ENCODE measurements at regions not wholly inside any gene's neighbourhood (a gene's known extent, or its start where the extent isn't known, plus 50 kb on each side); places are given as distances from the start of the nearest gene placed in this dataset.
"Not testable (repeated sequence)": the region's sequence is repeated elsewhere in the genome, so short reads cannot be mapped to it uniquely, and the experiment has no call there.

DNA sequence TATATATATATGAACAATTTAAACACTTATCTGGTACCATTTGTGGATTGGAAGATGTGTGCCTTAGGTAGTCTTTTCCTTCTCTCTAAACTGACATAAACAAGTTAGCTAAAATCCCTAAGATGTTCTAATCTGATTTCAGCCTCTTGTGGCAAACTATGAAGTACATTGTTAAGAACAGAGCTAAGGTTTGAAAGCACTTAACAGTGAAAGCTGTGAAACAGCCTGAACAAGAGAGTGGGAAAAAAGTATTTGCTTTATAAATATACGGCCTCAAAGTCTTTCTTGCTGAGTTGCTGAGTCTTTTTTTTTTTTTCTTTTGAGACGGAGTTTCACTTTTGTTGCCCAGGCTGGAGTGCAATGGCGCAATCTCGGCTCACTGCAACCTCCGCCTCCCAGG lies 53.7 kb upstream of the PELI2 start:
- TF ChIP-seq GATA2 (IDR thresholded peaks at IDR 0.05; ENCODE audit: insufficient read depth, insufficient read length, low read depth, low read length) (no peak), POLR2AphosphoS5 (IDR thresholded peaks at IDR 0.05; ENCODE audit: insufficient read depth, low read depth, low read length) (no peak), JUN (IDR thresholded peaks at IDR 0.05; ENCODE audit: borderline replicate concordance, insufficient read depth, insufficient read length, low read depth) (no peak), MYC (IDR thresholded peaks at IDR 0.05; ENCODE audit: low read depth, low read length) (no peak), EZH2 (IDR thresholded peaks at IDR 0.05; ENCODE audit: borderline replicate concordance, low read depth, low read length, severe bottlenecking) (no peak)
- TF ChIP-seq, protein P1, sequence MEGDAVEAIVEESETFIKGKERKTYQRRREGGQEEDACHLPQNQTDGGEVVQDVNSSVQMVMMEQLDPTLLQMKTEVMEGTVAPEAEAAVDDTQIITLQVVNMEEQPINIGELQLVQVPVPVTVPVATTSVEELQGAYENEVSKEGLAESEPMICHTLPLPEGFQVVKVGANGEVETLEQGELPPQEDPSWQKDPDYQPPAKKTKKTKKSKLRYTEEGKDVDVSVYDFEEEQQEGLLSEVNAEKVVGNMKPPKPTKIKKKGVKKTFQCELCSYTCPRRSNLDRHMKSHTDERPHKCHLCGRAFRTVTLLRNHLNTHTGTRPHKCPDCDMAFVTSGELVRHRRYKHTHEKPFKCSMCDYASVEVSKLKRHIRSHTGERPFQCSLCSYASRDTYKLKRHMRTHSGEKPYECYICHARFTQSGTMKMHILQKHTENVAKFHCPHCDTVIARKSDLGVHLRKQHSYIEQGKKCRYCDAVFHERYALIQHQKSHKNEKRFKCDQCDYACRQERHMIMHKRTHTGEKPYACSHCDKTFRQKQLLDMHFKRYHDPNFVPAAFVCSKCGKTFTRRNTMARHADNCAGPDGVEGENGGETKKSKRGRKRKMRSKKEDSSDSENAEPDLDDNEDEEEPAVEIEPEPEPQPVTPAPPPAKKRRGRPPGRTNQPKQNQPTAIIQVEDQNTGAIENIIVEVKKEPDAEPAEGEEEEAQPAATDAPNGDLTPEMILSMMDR (IDR thresholded peaks at IDR 0.05; ENCODE audit: extremely low read depth in 1 of 2, insufficient read depth in 1 of 2, low read depth in 1 of 2, low read length in 2 of 2) = no peak
- intact Hi-C loops (cut with micrococcal nuclease) (no loop called here), dilution Hi-C loops (cut with MboI; ENCODE audit: extremely low pct_ligation_motif_present, low sequenced_read_pairs) (no loop called here)
- no peaks in the 10 kb centered on the region for H4K20me1 ChIP-seq (replicated peaks; ENCODE audit: control insufficient read depth, extremely low read depth, insufficient read depth, low read length)
- H3K9ac ChIP-seq (replicated peaks; ENCODE audit: extremely low read depth, insufficient read depth, low read length) = no peak overlapping the region
- no peaks in the 10 kb centered on the region for H3K79me2 ChIP-seq (ENCODE audit: control insufficient read depth, insufficient read depth, low read length)
- H3K27me3 ChIP-seq (ENCODE audit: control insufficient read depth in 2 of 2, insufficient read depth in 2 of 2, low read length in 2 of 2) = peaks cover 4% of the 10 kb centered on the region in 2 experiments
- H3K36me3 ChIP-seq (ENCODE audit: control insufficient read depth in 2 of 2, extremely low read depth in 1 of 2, insufficient read depth in 2 of 2, low read length in 2 of 2) = no peaks in the 10 kb centered on the region
- H3K4me2 ChIP-seq (ENCODE audit: insufficient read depth, low read length) = no peak overlapping the region
- no peaks in the 10 kb centered on the region for H3K9me1 ChIP-seq (replicated peaks; ENCODE audit: control insufficient read depth, extremely low read depth, insufficient read depth, low read length)
- no peaks in the 10 kb centered on the region for H3K4me1 ChIP-seq (ENCODE audit: control insufficient read depth, extremely low read depth, insufficient read depth, low read length)
- H3K27ac ChIP-seq (ENCODE audit: insufficient read depth, low read depth, low read length) = no peak overlapping the region
- FAIRE-seq (no peak), DNase-seq (ENCODE audit: low read depth, low spot score) (no peak)
- POLR2A ChIA-PET = no interaction called here
- no TSS peak for BruUV-seq (replicated peaks)
- CTCF ChIA-PET = interaction anchor here (1.0 kb wide), 1 partner anchor 96 kb away, joined by 3 read pairs; no protein-coding TSS in a partner anchor
- H2AFZ ChIP-seq (ENCODE audit: low read depth, low read length) = no peak overlapping the region
- H3K9me3 ChIP-seq (replicated peaks; ENCODE audit: control insufficient read depth, insufficient read depth, low read length) = no peaks in the 10 kb centered on the region
- no peak overlapping the region for H3K4me3 ChIP-seq (replicated peaks in 1 of 3; ENCODE audit: insufficient read depth in 1 of 3, low read depth in 1 of 3, low read length in 3 of 3)

DNA sequence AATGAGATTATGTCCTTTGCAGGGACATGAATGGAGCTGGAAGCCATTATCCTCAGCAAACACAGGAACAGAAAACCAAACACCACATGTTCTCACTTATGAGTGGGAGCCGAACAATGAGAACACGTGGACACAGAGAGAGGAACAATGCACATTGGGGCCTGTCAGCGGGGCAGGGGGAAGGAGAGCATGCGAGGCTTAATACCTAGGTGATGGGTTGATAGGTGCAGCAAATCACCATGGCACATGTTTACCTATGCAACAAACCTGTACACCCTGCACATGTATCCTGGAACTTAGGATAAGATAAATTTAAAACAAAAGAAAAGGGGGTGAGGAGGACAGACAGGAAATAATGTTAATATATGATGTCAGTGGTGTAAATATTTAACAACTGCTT lies 53.0 kb upstream of the PELI2 start:
- H3K36me3 ChIP-seq (ENCODE audit: control insufficient read depth in 2 of 2, extremely low read depth in 1 of 2, insufficient read depth in 2 of 2, low read length in 2 of 2); H3K4me1 ChIP-seq (ENCODE audit: control insufficient read depth, extremely low read depth, insufficient read depth, low read length); H3K79me2 ChIP-seq (ENCODE audit: control insufficient read depth, insufficient read depth, low read length); H3K27ac ChIP-seq (ENCODE audit: insufficient read depth, low read depth, low read length); intact Hi-C loops (cut with micrococcal nuclease); H2AFZ ChIP-seq (ENCODE audit: low read depth, low read length); CTCF ChIA-PET; H4K20me1 ChIP-seq (replicated peaks; ENCODE audit: control insufficient read depth, extremely low read depth, insufficient read depth, low read length); FAIRE-seq; H3K9me1 ChIP-seq (replicated peaks; ENCODE audit: control insufficient read depth, extremely low read depth, insufficient read depth, low read length); H3K9me3 ChIP-seq (replicated peaks; ENCODE audit: control insufficient read depth, insufficient read depth, low read length); H3K27me3 ChIP-seq (ENCODE audit: control insufficient read depth in 2 of 2, insufficient read depth in 2 of 2, low read length in 2 of 2); H3K4me2 ChIP-seq (ENCODE audit: insufficient read depth, low read length); dilution Hi-C loops (cut with MboI; ENCODE audit: extremely low pct_ligation_motif_present, low sequenced_read_pairs); H3K4me3 ChIP-seq (replicated peaks in 1 of 3; ENCODE audit: insufficient read depth in 1 of 3, low read depth in 1 of 3, low read length in 3 of 3); DNase-seq (ENCODE audit: low read depth, low spot score); H3K9ac ChIP-seq (replicated peaks; ENCODE audit: extremely low read depth, insufficient read depth, low read length); BruUV-seq (replicated peaks); POLR2A ChIA-PET: not testable (repeated sequence)
